A549 (cell line): ENCODE measurements at regions not wholly inside any gene's neighbourhood (a gene's known extent, or its start where the extent isn't known, plus 50 kb on each side); places are given as distances from the start of the nearest gene placed in this dataset.

Experiments
- ATAC-seq, 2 experiments: fragments of 200-7000 bp in 1 of 2; fragments of >200 bp in 1 of 2; cut with Nextera tagmentation in 1 of 2; cut with Tn5 transposase in 1 of 2; 3 replicates each; pipeline versions ENCODE4 v1.8.0 to v1.9.1; 2018 to 2020; ENCODE audit warnings: mild to moderate bottlenecking in 1 of 2, moderate library complexity in 1 of 2
- CTCF ChIA-PET: fragments of 300-600 bp; sonication (Branson Sonifier 250); formaldehyde crosslinking; extraction: SDS; loops from one replicate; lab custom pipeline; 2021; ENCODE audit warnings: antibody characterized with exemption, inconsistent platforms; lab: Yijun Ruan, JAX
- POLR2A ChIA-PET: fragments of 350-600 bp; formaldehyde crosslinking; extraction: SDS; loops from one replicate; lab custom pipeline; 2021; ENCODE audit warnings: antibody characterized with exemption, inconsistent platforms; lab: Yijun Ruan, JAX
- DNase-seq, 2 experiments: peaks; one replicate each; pipeline versions ENCODE4 v3.0.0 to v3.0.0-alpha.2; 2011 to 2016; ENCODE audit warnings: low read depth in 1 of 2, low spot score in 1 of 2
- FAIRE-seq: peaks from 2 replicates; lab custom pipeline; 2011; peaks lifted over from hg19 to GRCh38; lab: Jason Lieb, UNC
- H3K27ac ChIP-seq, 2 experiments: fragments of >200 bp; sonication (Bioruptor Twin); formaldehyde crosslinking; 3 replicates each; pipeline ENCODE4 v1.5.1; 2016 to 2017
- H3K4me1 ChIP-seq: fragments of >200 bp; sonication (Bioruptor Twin); formaldehyde crosslinking; 3 replicates; pipeline ENCODE4 v1.6.1; 2016
- H3K4me2 ChIP-seq: fragments of >200 bp; sonication (Bioruptor Twin); formaldehyde crosslinking; 3 replicates; pipeline ENCODE4 v1.6.1; 2016
- H3K4me3 ChIP-seq: fragments of >200 bp; sonication (Bioruptor Twin); formaldehyde crosslinking; 3 replicates; pipeline ENCODE4 v1.5.1; 2016
- H3K9me3 ChIP-seq: fragments of >200 bp; sonication (Bioruptor Twin); formaldehyde crosslinking; 3 replicates; pipeline ENCODE4 v1.6.1; 2016
- CBX2 ChIP-seq: fragments of 200-600 bp; sonication (generic); IDR thresholded peaks from 2 replicates; pipeline ENCODE4 v1.6.1; 2016; ENCODE audit warnings: low read depth, mild to moderate bottlenecking, borderline replicate concordance
- CHD4 ChIP-seq: fragments of 200-600 bp; sonication (generic); IDR thresholded peaks from 2 replicates; pipeline ENCODE4 v1.6.1; 2016; ENCODE audit warnings: antibody characterized with exemption, mild to moderate bottlenecking, borderline replicate concordance
- CTCF ChIP-seq: fragments of >200 bp; sonication (Bioruptor Twin); formaldehyde crosslinking; IDR thresholded peaks from 3 replicates; pipeline ENCODE4 v1.5.1; 2016
- EHF ChIP-seq: fragments of 250-450 bp; sonication (Bioruptor Pico); IDR thresholded peaks from 2 replicates; pipeline ENCODE4 v1.5.0; 2020; ENCODE audit warnings: mild to moderate bottlenecking
- EHMT2 ChIP-seq: fragments of 200-600 bp; sonication (generic); IDR thresholded peaks from 2 replicates; pipeline ENCODE4 v1.6.1; 2016; ENCODE audit warnings: antibody characterized with exemption, low read depth, mild to moderate bottlenecking, moderate library complexity
- EP300 ChIP-seq, 2 experiments: fragments of >200 bp; sonication (Bioruptor Twin); formaldehyde crosslinking; IDR thresholded peaks; 2 replicates in 1 of 2; 3 replicates in 1 of 2; pipeline ENCODE4 v1.6.1; 2016 to 2017
- FOXS1 ChIP-seq: fragments of 250-450 bp; sonication (Bioruptor Pico); IDR thresholded peaks from 2 replicates; pipeline ENCODE4 v1.5.0; 2020; ENCODE audit warnings: mild to moderate bottlenecking, moderate library complexity
- HDAC2 ChIP-seq: fragments of 200-600 bp; sonication (generic); IDR thresholded peaks from 2 replicates; pipeline ENCODE4 v1.6.1; 2016
- HOXA7 ChIP-seq: fragments of 250-450 bp; sonication (Bioruptor Pico); IDR thresholded peaks from 2 replicates; pipeline ENCODE4 v1.5.0; 2020; ENCODE audit warnings: mild to moderate bottlenecking, moderate library complexity
- KDM5A ChIP-seq: fragments of 200-600 bp; sonication (generic); IDR thresholded peaks from 2 replicates; pipeline ENCODE4 v1.6.1; 2016; ENCODE audit warnings: antibody characterized with exemption, mild to moderate bottlenecking
- MAFK ChIP-seq: fragments of 450-650 bp; IDR thresholded peaks from 2 replicates; pipeline ENCODE4 v1.6.1; 2014; ENCODE audit not compliant: partially characterized antibody
- MAX ChIP-seq: IDR thresholded peaks from 2 replicates; pipeline ENCODE4 v1.6.1; 2012
- MAZ ChIP-seq: fragments of 150-350 bp; IDR thresholded peaks from 2 replicates; pipeline ENCODE4 v1.6.1; 2014; ENCODE audit warnings: antibody characterized with exemption, low read depth, low read length, borderline replicate concordance
- NR3C1 ChIP-seq: fragments of >200 bp; sonication (Bioruptor Twin); formaldehyde crosslinking; IDR thresholded peaks from 3 replicates; pipeline ENCODE4 v1.6.1; 2017
- PBX3 ChIP-seq: IDR thresholded peaks from 2 replicates; pipeline ENCODE4 v1.6.1; 2012
- PHF8 ChIP-seq: fragments of 200-600 bp; sonication (generic); IDR thresholded peaks from 2 replicates; pipeline ENCODE4 v1.6.1; 2016; ENCODE audit warnings: low read depth, mild to moderate bottlenecking, antibody characterized with exemption, moderate library complexity, borderline replicate concordance
- POLR2A ChIP-seq: IDR thresholded peaks from 2 replicates; pipeline ENCODE4 v1.6.1; 2012; ENCODE audit warnings: mild to moderate bottlenecking, low read length
- RCOR1 ChIP-seq: fragments of 150-350 bp; IDR thresholded peaks from 2 replicates; pipeline ENCODE4 v1.6.1; 2014; ENCODE audit warnings: antibody characterized with exemption, low read length, low read depth
- RNF2 ChIP-seq: fragments of 200-600 bp; sonication (generic); IDR thresholded peaks from 2 replicates; pipeline ENCODE4 v1.6.1; 2016; ENCODE audit warnings: low read depth, mild to moderate bottlenecking, antibody characterized with exemption, moderate library complexity, borderline replicate concordance
- SMC3 ChIP-seq: fragments of >200 bp; sonication (Bioruptor Twin); formaldehyde crosslinking; IDR thresholded peaks from 3 replicates; pipeline ENCODE4 v1.6.1; 2018; ENCODE audit warnings: inconsistent platforms
- SREBF2 ChIP-seq: fragments of 450-650 bp; IDR thresholded peaks from 2 replicates; pipeline ENCODE4 v1.6.1; 2014; ENCODE audit warnings: mild to moderate bottlenecking, moderate library complexity
- WGBS: methylation state at CpG from one replicate; pipeline ENCODE4 v1.1.6; 2017; ENCODE audit errors: missing lambda C conversion rate; 5-methylcytosine and 5-hydroxymethylcytosine counted together
- TF ChIP-seq, protein P1 (sequence below): fragments of 450-650 bp; IDR thresholded peaks from 2 replicates; pipeline ENCODE4 v1.6.1; 2014; ENCODE audit warnings: antibody characterized with exemption
- TF ChIP-seq, protein P2 (sequence below): fragments of >200 bp; sonication (Bioruptor Twin); formaldehyde crosslinking; IDR thresholded peaks from 2 replicates; pipeline ENCODE4 v1.6.1; 2016

GRCh38 chr5:98690002-98690401 is 83.5 kb upstream of the RGMB start (continued):
- TF ChIP-seq EHMT2 = no peak

- CTCF ChIA-PET = no interaction called here
- no peak for ATAC-seq
- Histone ChIP-seq H3K27ac (no peak overlapping the region), H3K4me2 (no peak overlapping the region), H3K9me3 (no peaks in the 10 kb centered on the region), H3K4me3 (no peak overlapping the region), H3K4me1 (no peaks in the 10 kb centered on the region)
- POLR2A ChIA-PET = no interaction called here
- DNase-seq = no peak
- no peak for FAIRE-seq
- 10% methylated on average over 1 of the region's 1 CpG for WGBS
- TF ChIP-seq HOXA7 = no peak
Measured at GRCh38 chr5:98694902-98695301, 78.6 kb upstream of the RGMB start.

GRCh38 chr5:98698359-98698758 is 75.1 kb upstream of the RGMB start:
- FAIRE-seq = no peak
- ChIA-PET CTCF (no interaction called here), POLR2A (no interaction called here)
- no peak for TF ChIP-seq POLR2A
- no peak for TF ChIP-seq CHD4
- no peak for TF ChIP-seq NR3C1
- TF ChIP-seq EHF (CRISPR knock-in tag) = no peak
- TF ChIP-seq MAX = no peak
- TF ChIP-seq RNF2 = no peak
- no peak for TF ChIP-seq MAZ
- no peak for TF ChIP-seq CBX2
- TF ChIP-seq KDM5A = no peak
- no peak for TF ChIP-seq EP300 (IDR thresholded peaks at IDR 0.05)
- TF ChIP-seq RCOR1 = no peak
- no peak for TF ChIP-seq PHF8
- TF ChIP-seq CTCF = no peak
- TF ChIP-seq MAFK = no peak
- no peak for TF ChIP-seq PBX3
- TF ChIP-seq EHMT2 = no peak
- no peaks in the 10 kb centered on the region for H3K4me1 ChIP-seq
- no peak for ATAC-seq
- DNase-seq = no peak
- no peak overlapping the region for H3K4me2 ChIP-seq
- H3K9me3 ChIP-seq = no peaks in the 10 kb centered on the region
- no peak overlapping the region for H3K27ac ChIP-seq
- H3K4me3 ChIP-seq = no peak overlapping the region

- DNase-seq = no peak
- Histone ChIP-seq H3K27ac (no peak overlapping the region), H3K4me3 (no peak overlapping the region), H3K9me3 (no peaks in the 10 kb centered on the region), H3K4me2 (no peak overlapping the region), H3K4me1 (no peaks in the 10 kb centered on the region)
- ChIA-PET POLR2A (no interaction called here), CTCF (no interaction called here)
- TF ChIP-seq HDAC2 = no peak
- no peak for TF ChIP-seq SMC3
- TF ChIP-seq POLR2A = no peak
- no peak for TF ChIP-seq SREBF2
- no peak for TF ChIP-seq FOXS1 (CRISPR knock-in tag)
- TF ChIP-seq, protein P1, sequence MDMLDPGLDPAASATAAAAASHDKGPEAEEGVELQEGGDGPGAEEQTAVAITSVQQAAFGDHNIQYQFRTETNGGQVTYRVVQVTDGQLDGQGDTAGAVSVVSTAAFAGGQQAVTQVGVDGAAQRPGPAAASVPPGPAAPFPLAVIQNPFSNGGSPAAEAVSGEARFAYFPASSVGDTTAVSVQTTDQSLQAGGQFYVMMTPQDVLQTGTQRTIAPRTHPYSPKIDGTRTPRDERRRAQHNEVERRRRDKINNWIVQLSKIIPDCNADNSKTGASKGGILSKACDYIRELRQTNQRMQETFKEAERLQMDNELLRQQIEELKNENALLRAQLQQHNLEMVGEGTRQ = no peak
- TF ChIP-seq, protein P2, sequence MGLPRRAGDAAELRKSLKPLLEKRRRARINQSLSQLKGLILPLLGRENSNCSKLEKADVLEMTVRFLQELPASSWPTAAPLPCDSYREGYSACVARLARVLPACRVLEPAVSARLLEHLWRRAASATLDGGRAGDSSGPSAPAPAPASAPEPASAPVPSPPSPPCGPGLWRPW = no peak
- TF ChIP-seq CBX2 = no peak
- TF ChIP-seq EHF (CRISPR knock-in tag) = no peak
- no peak for FAIRE-seq
- WGBS = 12% methylated on average over 2 of the region's 2 CpGs
- ATAC-seq = no peak
Measured at GRCh38 chr5:98700730-98701129, 72.7 kb upstream of the RGMB start.
